ENCODE measurements at regions not wholly inside any gene's neighbourhood (a gene's known extent, or its start where the extent isn't known, plus 50 kb on each side); places are given as distances from the start of the nearest gene placed in this dataset.

- H3K36me3 Mint-ChIP-seq (ENCODE audit: insufficient read depth, unreplicated experiment) = no peaks in the 10 kb centered on the region
- TF ChIP-seq CTCF (IDR thresholded peaks at IDR 0.05; ENCODE audit: insufficient read depth in 1 of 2, low read depth in 1 of 2, low read length in 1 of 2, severe bottlenecking in 1 of 2, unreplicated experiment in 1 of 2) = no peak
- intact Hi-C loops (cut with micrococcal nuclease; ENCODE audit: unreplicated experiment) = no loop called here
- Histone ChIP-seq H3K4me3 (ENCODE audit: low read depth, low read length) (no peak overlapping the region), H3K4me1 (no peaks in the 10 kb centered on the region), H3K36me3 (ENCODE audit: control insufficient read depth, insufficient read depth, low read length) (no peaks in the 10 kb centered on the region), H3K27me3 (replicated peaks; ENCODE audit: control insufficient read depth, insufficient read depth, low read length) (no peaks in the 10 kb centered on the region), H3K9me3 (no peaks in the 10 kb centered on the region)
- H3K4me3 Mint-ChIP-seq (ENCODE audit: unreplicated experiment) = no peak overlapping the region
- no TSS peak for BruUV-seq (replicated peaks)
- H3K27ac Mint-ChIP-seq (ENCODE audit: unreplicated experiment) = no peak overlapping the region
- ChIA-PET POLR2A (no interaction called here), CTCF (no interaction called here)
- H3K27me3 Mint-ChIP-seq (ENCODE audit: insufficient read depth, unreplicated experiment) = no peaks in the 10 kb centered on the region
- no peaks in the 10 kb centered on the region for H3K9me3 Mint-ChIP-seq (ENCODE audit: unreplicated experiment)
- no peak for DNase-seq
- no peaks in the 10 kb centered on the region for H3K4me1 Mint-ChIP-seq (ENCODE audit: low read depth, unreplicated experiment)
Observed at GRCh38 chr10:105413997-105414396, 772.9 kb downstream of the SORCS3 start.

- no peak for DNase-seq
- no peaks in the 10 kb centered on the region for H3K9me3 ChIP-seq
- POLR2A ChIA-PET = no interaction called here
- Mint-ChIP-seq H3K27me3 (ENCODE audit: insufficient read depth, unreplicated experiment) (no peaks in the 10 kb centered on the region), H3K4me3 (ENCODE audit: unreplicated experiment) (no peak overlapping the region), H3K27ac (ENCODE audit: unreplicated experiment) (no peak overlapping the region), H3K9me3 (ENCODE audit: unreplicated experiment) (no peaks in the 10 kb centered on the region), H3K36me3 (ENCODE audit: insufficient read depth, unreplicated experiment) (no peaks in the 10 kb centered on the region), H3K4me1 (ENCODE audit: low read depth, unreplicated experiment) (no peaks in the 10 kb centered on the region)
- intact Hi-C loops (cut with micrococcal nuclease; ENCODE audit: unreplicated experiment) = no loop called here
- no peak for TF ChIP-seq CTCF (IDR thresholded peaks at IDR 0.05; ENCODE audit: insufficient read depth in 1 of 2, low read depth in 1 of 2, low read length in 1 of 2, severe bottlenecking in 1 of 2, unreplicated experiment in 1 of 2)
- no TSS peak for BruUV-seq (replicated peaks)
- CTCF ChIA-PET = no interaction called here
- H3K4me1 ChIP-seq = no peaks in the 10 kb centered on the region
- no peak overlapping the region for H3K4me3 ChIP-seq (ENCODE audit: low read depth, low read length)
- H3K27me3 ChIP-seq (replicated peaks; ENCODE audit: control insufficient read depth, insufficient read depth, low read length) = no peaks in the 10 kb centered on the region
- H3K36me3 ChIP-seq (ENCODE audit: control insufficient read depth, insufficient read depth, low read length) = no peaks in the 10 kb centered on the region
Observed at GRCh38 chr10:105409370-105409769, 768.3 kb downstream of the SORCS3 start.

GRCh38 chr10:105406488-105406887, 765.4 kb downstream of the SORCS3 start:
- BruUV-seq (replicated peaks) = no TSS peak
- H3K27me3 ChIP-seq (replicated peaks; ENCODE audit: control insufficient read depth, insufficient read depth, low read length) = no peaks in the 10 kb centered on the region
- CTCF ChIA-PET = no interaction called here
- no peaks in the 10 kb centered on the region for H3K4me1 Mint-ChIP-seq (ENCODE audit: low read depth, unreplicated experiment)
- H3K4me3 Mint-ChIP-seq (ENCODE audit: unreplicated experiment) = no peak overlapping the region
- no peaks in the 10 kb centered on the region for H3K36me3 Mint-ChIP-seq (ENCODE audit: insufficient read depth, unreplicated experiment)
- no peak overlapping the region for H3K27ac Mint-ChIP-seq (ENCODE audit: unreplicated experiment)
- no peaks in the 10 kb centered on the region for H3K27me3 Mint-ChIP-seq (ENCODE audit: insufficient read depth, unreplicated experiment)
- POLR2A ChIA-PET = no interaction called here
- no peaks in the 10 kb centered on the region for H3K9me3 ChIP-seq
- H3K4me1 ChIP-seq = no peaks in the 10 kb centered on the region
- no peak overlapping the region for H3K4me3 ChIP-seq (ENCODE audit: low read depth, low read length)
- no peaks in the 10 kb centered on the region for H3K36me3 ChIP-seq (ENCODE audit: control insufficient read depth, insufficient read depth, low read length)
- no peak for DNase-seq
- TF ChIP-seq CTCF (IDR thresholded peaks at IDR 0.05; ENCODE audit: insufficient read depth in 1 of 2, low read depth in 1 of 2, low read length in 1 of 2, severe bottlenecking in 1 of 2, unreplicated experiment in 1 of 2) = no peak
- H3K9me3 Mint-ChIP-seq (ENCODE audit: unreplicated experiment) = no peaks in the 10 kb centered on the region
- intact Hi-C loops (cut with micrococcal nuclease; ENCODE audit: unreplicated experiment) = no loop called here

Data from Caco-2 (cell line).